Suprapubic skin (tissue), 4 donors: ENCODE measurements at regions not wholly inside any gene's neighbourhood (a gene's known extent, or its start where the extent isn't known, plus 50 kb on each side); places are given as distances from the start of the nearest gene placed in this dataset.

Source experiments
- DNase-seq, 2 donors: peaks; one replicate each; pipeline ENCODE4 v3.0.0-alpha.2; 2019; ENCODE audit warnings: low spot score in 2 of 2
- H3K27ac ChIP-seq: fragments of 200-600 bp; sonication (generic); one replicate; pipeline ENCODE4 v1.5.1; 2019
- H3K27me3 ChIP-seq: fragments of 200-600 bp; sonication (generic); one replicate; pipeline ENCODE4 v1.5.1; 2019
- H3K36me3 ChIP-seq: fragments of 200-600 bp; sonication (generic); one replicate; pipeline ENCODE4 v1.5.1; 2019
- H3K4me1 ChIP-seq: fragments of 200-600 bp; sonication (generic); one replicate; pipeline ENCODE4 v1.5.1; 2019
- H3K4me3 ChIP-seq: fragments of 200-600 bp; sonication (generic); one replicate; pipeline ENCODE4 v1.5.1; 2019; ENCODE audit warnings: mild to moderate bottlenecking
- H3K9me3 ChIP-seq: fragments of 200-600 bp; sonication (generic); one replicate; pipeline ENCODE4 v1.5.1; 2019
- EP300 ChIP-seq: sonication (generic); formaldehyde crosslinking; IDR thresholded peaks from one replicate; pipeline ENCODE4 v1.6.1; 2017; ENCODE audit warnings: antibody characterized with exemption
- POLR2A ChIP-seq, 2 donors: fragments of 450-650 bp; IDR thresholded peaks; one replicate each; pipeline ENCODE4 v1.6.1; 2017; ENCODE audit warnings: antibody characterized with exemption in 2 of 2, mild to moderate bottlenecking in 2 of 2, moderate library complexity in 2 of 2
- POLR2AphosphoS5 ChIP-seq, 3 donors: sonication (generic); formaldehyde crosslinking; IDR thresholded peaks; one replicate each; pipeline ENCODE4 v1.6.1; 2017; ENCODE audit warnings: antibody characterized with exemption in 3 of 3
- WGBS: methylation state at CpG from one replicate; pipeline ENCODE4 v1.1.5; 2018; 5-methylcytosine and 5-hydroxymethylcytosine counted together
- TF ChIP-seq, protein P1 (sequence below), 2 donors: fragments of 200-600 bp in 1 of 2; fragments of 450-650 bp in 1 of 2; sonication (generic) in 1 of 2; IDR thresholded peaks; one replicate each; pipeline ENCODE4 v1.5.1; 2016 to 2019; ENCODE audit warnings: antibody characterized with exemption in 2 of 2, mild to moderate bottlenecking in 1 of 2, moderate library complexity in 1 of 2

DNA sequence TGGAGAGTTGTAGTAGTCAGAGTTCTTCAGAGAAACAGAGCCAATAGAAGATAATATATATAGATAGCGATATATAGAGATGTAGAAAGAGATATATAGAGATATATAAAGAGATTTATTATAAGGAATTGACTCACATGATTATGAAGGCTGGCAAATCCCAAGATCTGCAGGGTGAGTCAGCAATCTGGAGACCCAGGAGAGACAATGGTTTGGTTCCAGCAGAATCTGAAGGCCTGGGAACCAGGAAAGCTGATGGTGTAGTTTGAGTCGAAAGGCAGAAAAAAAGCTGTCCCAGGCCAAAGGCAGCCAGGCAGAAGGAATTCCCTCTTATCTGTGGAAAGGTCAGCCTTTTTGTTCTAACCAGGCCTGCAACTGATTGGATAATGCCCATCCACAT is 194.1 kb downstream of the NUFIP1 start:
- H3K27ac ChIP-seq: no peak overlapping the region
- 86% methylated on average over 2 of the region's 2 CpGs for WGBS

GRCh38 chr13:44792096-44792495 is 197.2 kb downstream of the NUFIP1 start:
- H3K9me3 ChIP-seq: no peaks in the 10 kb centered on the region
- TF ChIP-seq, protein P1, sequence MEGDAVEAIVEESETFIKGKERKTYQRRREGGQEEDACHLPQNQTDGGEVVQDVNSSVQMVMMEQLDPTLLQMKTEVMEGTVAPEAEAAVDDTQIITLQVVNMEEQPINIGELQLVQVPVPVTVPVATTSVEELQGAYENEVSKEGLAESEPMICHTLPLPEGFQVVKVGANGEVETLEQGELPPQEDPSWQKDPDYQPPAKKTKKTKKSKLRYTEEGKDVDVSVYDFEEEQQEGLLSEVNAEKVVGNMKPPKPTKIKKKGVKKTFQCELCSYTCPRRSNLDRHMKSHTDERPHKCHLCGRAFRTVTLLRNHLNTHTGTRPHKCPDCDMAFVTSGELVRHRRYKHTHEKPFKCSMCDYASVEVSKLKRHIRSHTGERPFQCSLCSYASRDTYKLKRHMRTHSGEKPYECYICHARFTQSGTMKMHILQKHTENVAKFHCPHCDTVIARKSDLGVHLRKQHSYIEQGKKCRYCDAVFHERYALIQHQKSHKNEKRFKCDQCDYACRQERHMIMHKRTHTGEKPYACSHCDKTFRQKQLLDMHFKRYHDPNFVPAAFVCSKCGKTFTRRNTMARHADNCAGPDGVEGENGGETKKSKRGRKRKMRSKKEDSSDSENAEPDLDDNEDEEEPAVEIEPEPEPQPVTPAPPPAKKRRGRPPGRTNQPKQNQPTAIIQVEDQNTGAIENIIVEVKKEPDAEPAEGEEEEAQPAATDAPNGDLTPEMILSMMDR (IDR thresholded peaks at IDR 0.05): no peak
- TF ChIP-seq POLR2AphosphoS5 (IDR thresholded peaks at IDR 0.05) (no peak), POLR2A (IDR thresholded peaks at IDR 0.05) (no peak), EP300 (no peak)
- 82% methylated on average over 7 of the region's 7 CpGs for WGBS
- H3K36me3 ChIP-seq: no peaks in the 10 kb centered on the region
- H3K27ac ChIP-seq: no peak overlapping the region
- H3K4me3 ChIP-seq: no peak overlapping the region
- no peaks in the 10 kb centered on the region for H3K27me3 ChIP-seq
- DNase-seq: no peak
- peaks cover 5% of the 10 kb centered on the region for H3K4me1 ChIP-seq

More for the DNA sequence above, 194.1 kb downstream of the NUFIP1 start:
- no peaks in the 10 kb centered on the region for H3K27me3 ChIP-seq
- no peak overlapping the region for H3K4me3 ChIP-seq
- H3K4me1 ChIP-seq: peaks cover 4% of the 10 kb centered on the region
- H3K9me3 ChIP-seq: no peaks in the 10 kb centered on the region
- no peak for DNase-seq
- TF ChIP-seq, protein P1 (IDR thresholded peaks at IDR 0.05): no peak
- TF ChIP-seq POLR2A (IDR thresholded peaks at IDR 0.05): no peak
- TF ChIP-seq EP300: no peak
- TF ChIP-seq POLR2AphosphoS5 (IDR thresholded peaks at IDR 0.05): no peak
- H3K36me3 ChIP-seq: no peaks in the 10 kb centered on the region

GRCh38 chr13:44790289-44790688 is 199.0 kb downstream of the NUFIP1 start:
- H3K9me3 ChIP-seq: no peaks in the 10 kb centered on the region
- H3K27me3 ChIP-seq: no peaks in the 10 kb centered on the region
- H3K36me3 ChIP-seq: no peaks in the 10 kb centered on the region
- H3K4me3 ChIP-seq: no peak overlapping the region
- no peak overlapping the region for H3K27ac ChIP-seq
- no peak for DNase-seq
- WGBS: 17% methylated on average over 2 of the region's 4 CpGs
- peaks cover 5% of the 10 kb centered on the region for H3K4me1 ChIP-seq
- TF ChIP-seq POLR2A (IDR thresholded peaks at IDR 0.05) (no peak), POLR2AphosphoS5 (IDR thresholded peaks at IDR 0.05) (no peak), EP300 (no peak)
- TF ChIP-seq, protein P1 (IDR thresholded peaks at IDR 0.05): no peak

- H3K27ac ChIP-seq: no peak overlapping the region
- no peaks in the 10 kb centered on the region for H3K36me3 ChIP-seq
- no peaks in the 10 kb centered on the region for H3K9me3 ChIP-seq
- DNase-seq: no peak
- 86% methylated on average over 7 of the region's 7 CpGs for WGBS
- H3K27me3 ChIP-seq: no peaks in the 10 kb centered on the region
- H3K4me3 ChIP-seq: no peak overlapping the region
- H3K4me1 ChIP-seq: peaks cover 5% of the 10 kb centered on the region
- no peak for TF ChIP-seq POLR2A (IDR thresholded peaks at IDR 0.05)
- no peak for TF ChIP-seq POLR2AphosphoS5 (IDR thresholded peaks at IDR 0.05)
- no peak for TF ChIP-seq EP300
- TF ChIP-seq, protein P1 (IDR thresholded peaks at IDR 0.05): no peak
Observed at GRCh38 chr13:44787617-44788016, 201.7 kb downstream of the NUFIP1 start.

- WGBS: 84% methylated on average over 3 of the region's 3 CpGs
- Histone ChIP-seq H3K27ac (no peak overlapping the region), H3K36me3 (no peaks in the 10 kb centered on the region), H3K4me1 (peaks cover 5% of the 10 kb centered on the region), H3K9me3 (no peaks in the 10 kb centered on the region), H3K4me3 (no peak overlapping the region), H3K27me3 (no peaks in the 10 kb centered on the region)
- TF ChIP-seq POLR2AphosphoS5 (IDR thresholded peaks at IDR 0.05) (no peak), EP300 (no peak), POLR2A (IDR thresholded peaks at IDR 0.05) (no peak)
- TF ChIP-seq, protein P1 (IDR thresholded peaks at IDR 0.05): no peak
- no peak for DNase-seq
Observed at GRCh38 chr13:44786756-44787155, 202.5 kb downstream of the NUFIP1 start.
